Activated T-cell treated with anti-CD3 and anti-CD28 coated beads for 1 hour (primary cell): ENCODE measurements at regions not wholly inside any gene's neighbourhood (a gene's known extent, or its start where the extent isn't known, plus 50 kb on each side); places are given as distances from the start of the nearest gene placed in this dataset.

Experiments used
- DNase-seq: peaks from one replicate; pipeline ENCODE4 v3.0.0-alpha.2; 2020; ENCODE audit warnings: low read depth

DNA sequence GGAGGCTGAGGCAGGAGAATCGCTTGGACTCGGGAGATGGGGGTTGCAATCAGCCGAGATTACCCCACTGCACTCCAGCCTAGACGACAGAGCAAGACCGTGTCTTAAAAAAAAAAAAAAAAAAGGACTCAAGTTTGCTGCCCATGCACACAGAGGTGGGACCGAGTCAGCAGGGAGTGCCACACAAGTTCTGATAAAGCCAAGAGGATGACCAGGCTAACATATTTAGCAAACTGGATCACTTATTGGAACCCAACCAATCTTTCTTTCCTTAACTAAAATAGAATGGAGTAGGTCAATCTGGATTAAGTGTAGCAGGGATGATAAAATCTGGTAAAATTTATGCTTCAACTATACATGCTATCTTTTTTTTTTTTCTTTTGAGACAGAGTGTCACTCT lies 190.4 kb upstream of the FOXN3 start:
- DNase-seq, result no peak

DNA sequence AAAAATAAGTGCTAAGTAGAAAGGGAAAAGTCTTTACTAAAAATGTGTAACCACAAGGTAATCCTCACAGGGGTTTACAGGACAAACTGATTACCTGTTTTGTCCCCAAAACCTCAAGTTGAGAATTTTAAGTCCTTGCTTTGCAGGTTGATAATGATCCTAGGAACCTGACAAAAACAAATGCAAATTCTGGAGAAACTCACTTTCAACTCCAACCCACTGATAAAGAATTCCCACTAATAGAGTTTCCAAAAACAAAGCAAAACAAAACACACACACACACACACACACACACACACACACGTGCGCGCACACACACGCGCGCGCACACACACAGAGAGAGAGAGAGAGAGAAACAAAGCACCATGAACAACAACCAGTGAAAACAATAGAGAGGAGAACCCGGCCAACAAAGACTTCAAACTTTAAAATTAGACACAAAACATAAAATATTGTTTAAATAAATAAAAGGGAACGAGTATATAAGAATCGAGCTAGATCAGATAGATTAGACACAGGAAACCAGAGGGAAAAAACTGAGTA lies 187.0 kb upstream of the FOXN3 start:
- DNase-seq, result no peak

DNA sequence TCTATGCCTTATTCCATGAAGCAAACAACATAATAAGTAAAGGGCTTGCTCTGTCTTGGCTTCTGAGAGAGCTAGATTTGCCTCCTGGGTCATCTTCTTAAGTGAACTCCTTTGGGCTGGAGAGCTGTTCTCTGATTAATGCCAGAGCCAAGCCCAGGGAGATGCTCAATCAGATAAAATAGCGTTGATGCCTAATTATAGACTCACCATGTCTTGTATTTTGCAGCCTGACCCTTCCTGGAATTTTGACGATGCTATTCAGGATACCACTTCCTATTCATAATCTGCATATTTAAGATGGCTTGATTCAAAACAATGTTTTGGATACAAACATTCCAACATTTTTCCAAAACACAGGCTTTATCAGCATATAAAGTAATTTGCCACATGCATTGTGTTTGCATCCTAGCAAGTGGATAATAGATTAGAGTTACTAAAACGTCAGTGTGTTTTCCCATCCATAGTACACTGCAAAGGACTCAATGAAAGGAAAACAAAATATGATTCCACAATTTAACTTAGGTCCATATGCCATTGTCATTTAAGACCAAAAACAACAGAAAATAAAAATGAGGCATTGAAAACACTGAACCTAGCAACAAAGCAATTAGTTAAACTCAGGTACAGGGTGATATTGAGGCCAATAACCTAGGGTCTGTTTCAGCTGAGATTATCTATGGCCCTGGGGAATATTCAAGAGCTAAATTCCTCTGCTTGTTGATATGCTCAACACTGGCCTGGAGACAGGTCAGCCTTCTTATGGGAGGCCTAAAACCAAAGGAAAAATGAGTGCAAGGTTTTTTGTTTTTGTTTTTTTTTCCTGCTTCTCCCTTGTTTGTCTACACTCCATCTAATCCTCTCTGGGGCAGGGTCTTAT lies 184.2 kb upstream of the FOXN3 start:
- no peak for DNase-seq

DNA sequence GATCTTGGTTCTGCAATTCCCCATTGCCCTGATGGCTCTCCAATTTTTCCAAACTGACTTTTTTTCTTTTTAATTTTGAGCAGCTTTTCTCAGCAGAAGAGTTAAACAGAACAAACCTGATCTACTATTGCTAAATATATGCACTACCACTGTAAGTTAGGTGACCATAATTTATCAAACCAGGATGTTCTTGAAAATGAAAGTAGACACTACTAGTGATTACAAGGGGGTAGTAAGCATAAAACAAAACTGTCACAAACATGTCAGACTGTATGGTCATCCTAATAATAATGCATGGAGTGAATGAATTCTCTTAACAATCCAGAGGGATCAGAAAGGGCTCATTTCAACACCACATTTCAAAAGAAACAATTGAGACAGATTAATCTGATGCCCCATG lies 183.0 kb upstream of the FOXN3 start:
- no peak for DNase-seq

DNA sequence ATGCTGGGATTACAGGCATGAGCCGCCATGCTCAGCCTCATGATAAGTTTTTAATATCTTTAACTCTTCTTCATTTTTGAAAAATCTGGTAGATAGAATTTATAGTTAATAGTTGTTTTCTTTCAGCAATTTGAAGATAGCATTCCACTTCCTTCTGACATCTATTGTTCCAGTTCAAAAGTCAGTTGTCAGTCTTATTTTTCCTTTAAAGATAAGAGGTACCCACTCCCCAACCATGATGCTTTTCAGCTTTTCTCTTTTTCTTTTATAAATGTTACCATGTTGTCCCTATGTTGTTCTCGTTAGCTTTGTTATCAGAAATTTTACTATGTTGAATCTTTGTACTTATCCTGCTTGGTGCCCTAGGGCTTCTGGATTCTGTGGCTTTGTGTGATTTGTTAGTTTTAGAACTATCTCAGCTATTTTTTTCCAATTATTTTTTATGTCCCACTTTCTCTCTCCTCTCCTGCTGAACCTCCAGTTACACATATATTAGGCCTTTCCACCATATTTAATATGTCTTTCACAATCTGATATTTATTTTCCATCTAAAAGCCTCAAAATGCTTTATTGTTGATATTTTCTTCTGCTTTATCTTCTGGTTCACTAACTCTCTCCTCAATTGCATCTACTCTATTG lies 181.6 kb upstream of the FOXN3 start:
- DNase-seq, result no peak

DNA sequence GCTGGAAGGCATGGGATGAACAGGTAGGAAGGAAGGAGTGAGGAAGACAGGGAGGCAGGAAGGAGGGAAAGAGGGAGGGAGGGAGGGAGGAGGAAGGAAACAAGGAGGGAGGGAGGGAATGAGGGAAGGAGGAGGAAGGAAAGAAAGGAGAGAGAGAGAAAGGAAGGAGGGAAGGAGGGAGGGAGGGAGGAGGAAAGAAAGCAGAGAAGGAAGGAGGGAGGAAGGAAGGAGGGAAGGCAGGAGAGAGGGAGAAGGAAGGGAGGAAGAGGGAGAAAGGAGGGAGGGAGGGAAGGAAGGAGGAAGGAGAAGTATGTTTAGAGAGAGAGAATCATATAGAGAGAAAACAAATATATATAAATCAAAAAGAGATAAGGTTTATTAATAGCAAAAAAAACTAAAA lies 175.9 kb upstream of the FOXN3 start:
- DNase-seq, result no peak

DNA sequence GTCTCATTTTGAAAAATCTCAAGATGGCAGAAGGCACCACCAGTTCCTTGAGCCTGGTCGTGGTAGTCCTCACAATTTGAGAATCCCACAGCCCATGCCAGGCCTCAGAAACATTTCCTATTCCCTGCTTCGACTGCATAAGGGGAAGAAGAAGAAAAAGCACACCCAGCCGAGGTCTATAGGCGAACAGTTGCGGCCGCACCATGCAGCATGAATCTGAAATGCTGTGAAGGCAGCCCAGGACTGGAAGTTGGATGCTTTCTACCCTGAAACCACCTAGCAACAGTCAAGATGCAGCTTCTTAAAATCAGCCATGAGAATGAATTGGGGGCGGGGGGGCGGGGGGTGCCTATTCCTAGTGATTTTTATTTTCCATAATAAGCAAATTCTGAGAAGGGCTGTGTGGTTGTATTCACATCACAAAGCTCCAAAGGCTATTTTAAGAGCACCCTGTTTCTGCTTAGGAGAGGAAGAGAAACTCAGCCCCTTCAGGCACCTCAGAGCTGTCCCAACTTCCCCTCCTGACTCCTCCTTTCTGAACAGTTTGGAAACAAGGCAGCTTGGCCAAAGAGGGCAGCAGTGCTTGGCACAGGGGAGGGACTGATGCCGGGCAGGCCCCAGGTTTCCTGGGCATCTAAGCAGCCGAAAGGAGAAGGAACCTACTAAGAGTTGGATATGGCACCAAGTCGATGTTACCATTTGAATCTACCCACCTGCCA lies 172.5 kb upstream of the FOXN3 start:
- no peak for DNase-seq

DNA sequence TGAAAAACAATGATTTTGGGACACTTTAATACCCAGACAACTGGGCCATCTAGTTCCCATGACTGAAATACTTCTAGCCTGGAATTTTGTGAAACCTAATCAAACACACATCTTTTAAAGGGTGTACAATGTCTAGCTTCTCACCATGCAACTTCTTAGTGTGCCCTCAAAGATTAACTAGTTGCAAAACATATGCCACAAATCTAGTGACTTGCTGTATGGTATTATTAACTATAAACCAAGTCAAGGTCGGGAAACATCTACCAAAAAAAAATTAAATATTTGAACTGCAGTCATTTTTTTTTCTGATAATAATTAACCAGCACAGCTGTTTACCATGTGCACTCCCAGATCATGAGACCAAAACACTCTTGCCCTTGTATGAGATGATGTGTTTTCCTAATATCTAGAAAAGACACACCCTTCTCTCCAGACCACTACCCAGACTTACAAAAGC lies 171.8 kb upstream of the FOXN3 start:
- no peak for DNase-seq

DNA sequence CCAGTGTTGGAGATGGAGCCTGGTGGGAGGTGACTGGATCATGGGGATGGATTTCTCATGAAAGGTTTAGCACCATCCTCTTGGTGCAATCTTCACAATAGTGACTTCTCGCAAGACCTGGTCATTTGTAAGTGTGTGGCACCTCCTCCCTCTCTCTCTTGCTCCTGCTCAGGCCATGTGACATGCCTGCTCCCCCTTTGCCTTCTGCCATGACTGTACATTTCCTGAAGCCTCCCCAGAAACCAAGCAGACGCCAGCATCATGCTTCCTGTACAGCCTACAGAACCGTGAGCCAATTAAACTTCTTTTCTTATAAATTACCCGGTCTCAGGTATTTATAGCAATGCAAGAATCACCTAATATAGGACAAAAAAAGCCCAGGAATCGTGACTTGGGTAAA lies 171.0 kb upstream of the FOXN3 start:
- DNase-seq, result no peak

DNA sequence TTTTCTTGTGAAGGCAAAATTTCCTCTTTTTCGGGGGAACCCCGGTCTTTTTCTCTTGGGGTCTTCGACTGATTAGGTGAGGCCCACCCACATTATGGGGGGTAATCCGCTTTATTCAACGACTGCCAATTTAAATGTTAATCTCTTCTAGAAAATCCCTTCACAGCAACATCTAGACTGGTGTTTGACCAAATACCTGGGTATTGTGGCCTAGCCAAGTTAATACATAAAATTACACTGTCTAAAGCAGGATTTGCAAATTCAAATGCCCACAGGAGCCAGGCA lies 170.0 kb upstream of the FOXN3 start:
- DNase-seq, result no peak

DNA sequence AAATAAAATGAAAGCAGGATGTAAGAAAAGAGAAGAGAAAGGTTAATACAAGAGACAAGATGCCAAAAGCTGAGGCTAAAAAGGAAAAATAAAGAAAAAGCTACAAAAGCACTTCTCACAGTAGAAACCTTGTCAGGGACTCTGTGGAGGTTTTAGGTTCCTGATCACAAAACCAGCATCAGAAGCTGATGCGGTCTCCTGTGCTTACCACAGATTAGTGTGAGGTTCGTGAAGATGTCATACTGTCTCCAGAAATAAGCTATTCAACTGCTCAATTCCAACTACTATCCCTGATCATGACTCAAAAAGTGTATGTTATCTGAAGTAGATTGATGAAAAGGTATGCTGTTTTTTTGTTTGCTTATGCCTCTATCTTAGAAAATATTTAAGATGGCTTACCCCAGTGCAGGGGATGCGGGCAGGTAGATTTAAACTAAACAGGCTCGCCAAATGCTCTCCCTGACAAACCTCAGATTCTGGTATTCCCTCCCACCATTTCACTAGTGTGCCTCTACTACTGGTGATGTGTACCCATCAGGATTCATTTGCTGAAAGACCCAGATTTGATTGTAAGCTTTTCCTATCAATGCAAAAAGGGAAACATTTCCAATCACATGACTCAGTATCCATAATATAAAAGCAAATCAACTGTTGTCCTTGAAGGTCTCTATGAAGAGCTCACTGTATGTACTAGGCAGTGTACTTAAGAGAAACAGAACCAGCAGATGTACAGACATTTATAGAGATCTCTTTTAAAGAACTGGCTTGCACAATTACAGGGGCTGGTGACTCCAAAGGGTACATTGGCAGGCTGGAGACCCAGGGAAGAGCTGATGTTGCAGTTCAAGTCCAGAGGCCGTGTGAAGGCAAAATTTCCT lies 169.5 kb upstream of the FOXN3 start:
- DNase-seq, result no peak

DNA sequence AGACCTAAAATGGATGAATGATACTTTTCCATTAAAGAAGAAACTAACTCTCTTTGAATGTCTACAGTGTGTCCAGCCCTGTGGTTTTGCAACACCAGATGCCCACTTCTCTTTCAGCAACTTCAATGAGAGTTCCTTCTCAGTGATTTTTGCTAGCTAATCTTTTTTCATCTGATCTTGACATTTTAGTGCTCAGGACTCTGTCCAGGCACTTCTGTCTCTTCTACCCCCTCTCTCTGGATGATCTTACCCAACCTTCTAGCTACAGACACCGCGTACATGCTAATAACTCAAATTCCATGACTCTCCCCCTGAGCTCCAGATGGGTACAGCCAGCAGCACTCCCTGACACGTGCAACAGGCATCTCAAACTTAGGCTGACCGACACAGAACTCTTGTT lies 161.1 kb upstream of the FOXN3 start:
- DNase-seq, result no peak

DNA sequence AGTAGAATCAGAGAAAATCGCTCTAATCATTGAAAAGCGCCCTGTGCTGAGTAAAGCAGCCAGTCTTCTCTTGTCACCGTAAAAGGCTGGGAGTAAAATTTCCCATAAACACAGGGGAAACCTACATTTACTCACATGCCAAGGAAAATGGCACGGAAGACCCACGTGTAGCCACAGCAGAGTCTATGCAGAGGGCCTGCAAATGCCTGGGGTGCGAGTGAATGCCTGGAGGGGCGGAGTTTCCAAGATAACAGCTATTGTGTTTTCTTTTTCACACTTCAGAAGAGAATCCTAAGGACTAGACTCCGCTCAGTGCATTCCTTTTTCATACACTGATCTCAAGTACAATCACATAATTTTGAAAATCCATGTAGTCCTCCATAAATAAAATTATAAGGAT lies 159.9 kb upstream of the FOXN3 start:
- no peak for DNase-seq

DNA sequence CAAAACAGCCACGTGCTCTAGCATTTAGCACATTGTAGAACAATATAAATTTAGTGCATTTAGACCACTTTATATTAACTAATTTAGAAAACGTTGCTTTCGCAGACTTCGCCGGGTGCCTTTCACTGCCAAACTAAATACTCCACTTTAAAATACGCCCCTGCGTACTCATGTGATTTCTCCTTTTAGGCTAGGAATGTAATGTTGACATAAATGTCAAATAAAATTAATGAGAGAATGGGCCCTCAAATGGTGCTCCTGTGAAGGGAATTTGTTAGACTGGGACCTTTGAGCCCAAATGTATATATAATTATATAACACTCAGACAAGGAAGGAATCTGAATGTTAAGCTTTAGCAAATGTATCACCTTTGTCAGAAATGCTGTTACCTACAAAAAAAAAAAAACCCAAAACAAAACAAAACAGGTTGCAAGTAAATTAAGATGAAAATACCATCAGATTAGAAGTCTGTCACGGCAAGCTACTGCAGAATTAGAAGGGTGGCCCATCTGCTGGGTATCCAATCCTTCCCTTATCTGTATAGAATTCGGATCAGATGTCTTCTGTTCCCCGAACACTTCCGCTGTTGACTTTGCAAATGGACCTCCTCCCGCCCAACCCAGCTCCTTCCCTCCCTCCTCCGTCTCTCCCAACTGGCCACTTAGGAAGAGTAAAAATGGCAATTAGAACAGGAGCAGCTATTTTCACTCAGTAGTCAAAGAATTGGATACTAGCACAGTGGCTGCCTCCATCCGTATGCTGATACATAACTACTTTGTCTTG lies 159.3 kb upstream of the FOXN3 start:
- DNase-seq, result no peak

DNA sequence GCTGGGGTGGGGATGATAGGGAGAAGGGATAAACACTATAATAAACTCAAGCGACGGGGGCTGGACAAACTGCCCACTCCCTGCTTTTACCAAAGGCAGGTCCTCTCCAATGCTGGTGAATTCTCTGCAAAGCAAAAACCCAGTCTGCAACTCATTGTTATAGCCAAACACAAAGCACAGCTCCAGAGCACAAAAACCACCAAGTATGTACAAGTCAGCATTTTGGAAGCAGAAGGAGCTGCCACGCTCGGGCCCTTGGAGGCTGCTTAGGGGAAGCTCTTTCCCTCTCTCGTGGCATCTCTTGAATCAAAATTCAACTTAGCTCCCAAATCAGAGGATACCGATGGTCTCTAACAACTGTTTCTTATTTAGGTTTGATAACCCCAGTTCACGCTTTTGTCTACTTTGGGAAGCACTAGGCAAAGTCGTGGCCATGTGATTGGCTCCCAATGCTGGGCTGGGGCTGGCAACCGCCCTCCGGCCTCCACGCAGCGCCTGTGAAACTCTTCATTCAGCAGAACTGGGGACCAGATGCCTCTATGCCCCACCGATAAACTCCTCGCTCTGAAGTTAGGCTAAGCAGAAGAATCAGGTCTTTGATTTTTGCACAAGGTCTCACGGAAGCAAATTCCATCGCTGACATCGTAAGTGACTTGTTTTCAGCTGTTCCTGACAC lies 158.5 kb upstream of the FOXN3 start:
- DNase-seq, result no peak

DNA sequence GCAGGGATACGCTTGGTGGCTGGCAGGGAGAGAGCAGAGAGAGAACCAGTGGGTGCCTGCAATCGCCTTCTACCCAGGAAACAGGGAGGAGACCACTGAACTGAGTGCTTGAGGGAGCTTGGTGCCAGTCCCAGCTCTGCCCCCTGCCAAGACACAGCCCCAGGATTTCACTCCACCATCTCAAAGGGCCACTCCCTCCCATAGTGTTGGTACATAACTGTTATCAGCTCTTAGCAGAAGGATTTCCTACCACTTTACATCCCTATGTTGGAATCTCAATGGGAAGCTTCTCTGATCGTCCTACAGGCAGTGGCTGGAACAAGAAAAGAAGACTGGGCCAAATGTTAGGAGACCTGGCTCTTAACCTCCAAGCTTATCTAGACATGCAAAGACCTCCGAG lies 157.4 kb upstream of the FOXN3 start:
- no peak for DNase-seq

DNA sequence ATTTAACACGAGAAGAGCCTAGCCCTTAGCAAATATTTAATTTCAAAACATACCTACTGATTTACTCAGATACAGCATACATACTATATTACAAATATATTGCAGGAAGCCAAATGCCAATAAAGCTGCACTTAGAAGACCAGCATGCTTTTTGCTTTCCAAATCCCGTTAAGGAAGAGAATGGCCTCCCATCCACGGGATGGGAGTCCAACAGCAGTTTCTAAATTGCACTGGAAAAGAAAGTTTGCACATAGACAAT lies 156.3 kb upstream of the FOXN3 start:
- no peak for DNase-seq

DNA sequence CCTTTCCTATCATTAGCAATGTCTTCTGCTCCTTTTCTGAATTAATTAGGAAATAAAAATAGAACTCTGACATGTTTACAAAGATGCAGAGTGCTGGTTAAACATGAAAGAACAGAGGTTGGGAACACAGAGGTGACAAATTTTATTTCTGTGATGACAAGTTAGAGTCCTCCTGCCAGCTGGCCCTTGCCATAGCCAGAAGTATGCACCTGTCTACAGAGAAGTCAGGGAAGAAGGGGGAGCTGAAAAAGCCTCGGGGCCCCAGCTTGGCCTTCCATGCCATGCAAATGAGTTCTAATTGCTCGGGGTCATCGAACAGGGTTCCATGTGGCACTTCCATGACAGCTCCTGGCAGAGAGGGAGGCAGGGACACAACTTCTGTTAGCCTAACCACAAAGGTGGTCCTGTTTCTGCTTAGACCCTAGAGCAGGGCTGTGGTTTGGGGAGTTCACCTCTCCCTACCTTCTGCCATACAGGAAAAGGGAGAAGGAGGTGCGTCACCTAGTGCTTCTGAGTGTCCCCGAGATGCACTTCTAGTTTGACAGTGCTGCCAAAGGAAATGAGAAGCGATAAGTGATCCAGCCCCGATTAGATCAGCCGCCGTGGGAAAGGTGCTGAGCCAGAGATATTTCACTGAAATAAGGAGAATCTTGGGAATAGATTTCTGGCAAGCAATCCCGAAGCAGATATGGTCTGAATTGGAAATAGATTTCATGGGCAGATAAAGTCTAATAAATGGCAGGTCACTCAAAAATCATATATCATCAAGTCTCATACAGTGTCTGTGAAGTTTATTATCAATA lies 155.8 kb upstream of the FOXN3 start:
- no peak for DNase-seq

DNA sequence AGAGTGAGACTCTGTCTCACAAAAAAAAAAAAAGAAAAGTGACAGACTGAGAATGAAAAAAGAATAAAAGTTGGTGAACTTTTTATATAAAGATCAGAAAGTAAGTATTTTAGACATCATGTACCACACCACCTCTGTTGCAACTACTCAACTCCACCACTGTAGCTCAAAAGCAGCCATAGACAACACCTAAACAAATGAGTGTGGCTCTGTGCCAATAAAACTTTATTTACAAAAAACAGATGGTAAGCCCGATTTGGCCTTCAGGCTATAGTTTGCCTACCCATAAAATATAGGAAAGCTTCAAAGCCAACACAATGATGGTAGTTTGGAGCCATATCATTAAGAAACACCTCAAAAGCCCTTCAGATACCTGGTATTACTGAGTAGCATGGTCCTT lies 154.5 kb upstream of the FOXN3 start:
- DNase-seq, result no peak
